Neural crest cell (in vitro differentiated cells): ENCODE measurements at regions not wholly inside any gene's neighbourhood (a gene's known extent, or its start where the extent isn't known, plus 50 kb on each side); places are given as distances from the start of the nearest gene placed in this dataset.

Experiments used
- DNase-seq: peaks from one replicate; pipeline ENCODE4 v3.0.0; 2021; ENCODE audit warnings: low read depth, mixed read lengths, low spot score
- H3K27ac Mint-ChIP-seq: one replicate; pipeline ENCODE4 v1.8.0; 2021; ENCODE audit warnings: mild to moderate bottlenecking, mixed read lengths; ENCODE audit not compliant: unreplicated experiment
- H3K27me3 Mint-ChIP-seq: 2 replicates; pipeline ENCODE4 v1.8.0; 2021; ENCODE audit warnings: low read depth, mild to moderate bottlenecking, mixed read lengths
- H3K36me3 Mint-ChIP-seq: 2 replicates; pipeline ENCODE4 v1.8.0; 2021; ENCODE audit warnings: low read depth, mild to moderate bottlenecking, mixed read lengths
- H3K4me1 Mint-ChIP-seq: 2 replicates; pipeline ENCODE4 v1.8.0; 2021; ENCODE audit warnings: mixed read lengths
- H3K4me3 Mint-ChIP-seq: one replicate; pipeline ENCODE4 v1.8.0; 2021; ENCODE audit warnings: mild to moderate bottlenecking, mixed read lengths
- H3K9me3 Mint-ChIP-seq: 2 replicates; pipeline ENCODE4 v1.8.0; 2021; ENCODE audit warnings: mixed read lengths
- TF ChIP-seq, protein P1 (sequence below): fragments of 200-600 bp; sonication (generic); conservative IDR thresholded peaks from 2 replicates; pipeline ENCODE4 v1.5.0; 2021; ENCODE audit warnings: antibody characterized with exemption, mild to moderate bottlenecking

- TF ChIP-seq, protein P1, sequence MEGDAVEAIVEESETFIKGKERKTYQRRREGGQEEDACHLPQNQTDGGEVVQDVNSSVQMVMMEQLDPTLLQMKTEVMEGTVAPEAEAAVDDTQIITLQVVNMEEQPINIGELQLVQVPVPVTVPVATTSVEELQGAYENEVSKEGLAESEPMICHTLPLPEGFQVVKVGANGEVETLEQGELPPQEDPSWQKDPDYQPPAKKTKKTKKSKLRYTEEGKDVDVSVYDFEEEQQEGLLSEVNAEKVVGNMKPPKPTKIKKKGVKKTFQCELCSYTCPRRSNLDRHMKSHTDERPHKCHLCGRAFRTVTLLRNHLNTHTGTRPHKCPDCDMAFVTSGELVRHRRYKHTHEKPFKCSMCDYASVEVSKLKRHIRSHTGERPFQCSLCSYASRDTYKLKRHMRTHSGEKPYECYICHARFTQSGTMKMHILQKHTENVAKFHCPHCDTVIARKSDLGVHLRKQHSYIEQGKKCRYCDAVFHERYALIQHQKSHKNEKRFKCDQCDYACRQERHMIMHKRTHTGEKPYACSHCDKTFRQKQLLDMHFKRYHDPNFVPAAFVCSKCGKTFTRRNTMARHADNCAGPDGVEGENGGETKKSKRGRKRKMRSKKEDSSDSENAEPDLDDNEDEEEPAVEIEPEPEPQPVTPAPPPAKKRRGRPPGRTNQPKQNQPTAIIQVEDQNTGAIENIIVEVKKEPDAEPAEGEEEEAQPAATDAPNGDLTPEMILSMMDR = no peak
- no peak for DNase-seq
- no peak overlapping the region for H3K27ac Mint-ChIP-seq
Measured at GRCh38 chr20:58078741-58079522, 149.5 kb downstream of the ANKRD60 start.

GRCh38 chr20:58077282-58077681, 151.2 kb downstream of the ANKRD60 start:
- TF ChIP-seq, protein P1 = no peak
- H3K9me3 Mint-ChIP-seq = no peaks in the 10 kb centered on the region
- no peak for DNase-seq
- H3K4me1 Mint-ChIP-seq = peaks cover 8% of the 10 kb centered on the region
- H3K4me3 Mint-ChIP-seq = no peak overlapping the region
- no peaks in the 10 kb centered on the region for H3K36me3 Mint-ChIP-seq
- no peak overlapping the region for H3K27ac Mint-ChIP-seq
- peaks cover 17% of the 10 kb centered on the region for H3K27me3 Mint-ChIP-seq

More at GRCh38 chr20:58078741-58079522, 149.5 kb downstream of the ANKRD60 start:
- no peaks in the 10 kb centered on the region for H3K9me3 Mint-ChIP-seq
- H3K27me3 Mint-ChIP-seq = peaks cover 16% of the 10 kb centered on the region
- no peak overlapping the region for H3K4me3 Mint-ChIP-seq
- no peaks in the 10 kb centered on the region for H3K36me3 Mint-ChIP-seq
- H3K4me1 Mint-ChIP-seq = peaks cover 4% of the 10 kb centered on the region

GRCh38 chr20:58076405-58076804, 152.0 kb downstream of the ANKRD60 start:
- H3K36me3 Mint-ChIP-seq = no peaks in the 10 kb centered on the region
- H3K27me3 Mint-ChIP-seq = peaks cover 20% of the 10 kb centered on the region
- no peak overlapping the region for H3K27ac Mint-ChIP-seq
- no peaks in the 10 kb centered on the region for H3K9me3 Mint-ChIP-seq
- no peak for DNase-seq
- TF ChIP-seq, protein P1 = no peak
- H3K4me3 Mint-ChIP-seq = no peak overlapping the region
- H3K4me1 Mint-ChIP-seq = peaks cover 8% of the 10 kb centered on the region

DNA sequence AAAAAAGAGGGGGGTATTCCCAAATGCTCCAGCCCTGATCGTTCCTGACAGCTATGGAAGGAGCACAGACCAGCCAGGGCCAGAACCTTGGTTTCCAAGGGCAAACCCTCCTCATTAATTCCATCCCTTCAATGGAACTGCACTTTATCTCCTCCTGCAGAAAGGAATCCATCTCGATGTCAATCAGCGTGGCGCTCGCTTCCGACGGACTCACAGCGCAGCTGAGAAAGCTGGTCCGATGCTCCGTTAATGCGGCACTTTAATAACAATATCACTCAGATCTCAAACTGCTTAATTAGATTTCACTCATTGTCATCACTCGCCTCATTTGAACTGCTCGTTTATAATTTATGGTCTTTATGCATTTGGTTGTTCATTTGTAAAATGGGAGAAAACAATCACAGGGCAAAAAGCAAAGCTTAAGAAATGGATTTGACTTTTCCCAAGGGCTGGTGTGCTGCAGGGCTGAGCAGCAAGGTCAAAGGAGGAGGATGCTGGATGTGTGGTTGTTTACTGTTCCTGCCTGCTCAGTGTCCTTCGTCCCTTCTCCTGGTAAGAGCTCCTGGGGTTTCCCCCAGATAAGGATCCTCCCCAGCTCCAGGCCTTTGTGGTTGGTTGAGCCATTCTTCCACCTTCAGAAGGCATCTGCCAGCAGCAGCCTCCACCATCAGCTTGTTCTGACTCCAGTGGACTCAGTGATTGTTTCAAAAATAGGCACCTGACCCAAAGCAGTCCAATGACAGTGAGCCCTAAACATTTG, 152.7 kb downstream of the ANKRD60 start:
- Mint-ChIP-seq H3K4me1 (peaks cover 8% of the 10 kb centered on the region), H3K27ac (no peak overlapping the region), H3K36me3 (no peaks in the 10 kb centered on the region), H3K27me3 (peaks cover 24% of the 10 kb centered on the region), H3K9me3 (no peaks in the 10 kb centered on the region), H3K4me3 (no peak overlapping the region)
- TF ChIP-seq, protein P1 = no peak
- DNase-seq = no peak

GRCh38 chr20:58073945-58074856, 154.3 kb downstream of the ANKRD60 start:
- no peaks in the 10 kb centered on the region for H3K36me3 Mint-ChIP-seq
- peaks cover 8% of the 10 kb centered on the region for H3K4me1 Mint-ChIP-seq
- no peak for DNase-seq
- no peak overlapping the region for H3K27ac Mint-ChIP-seq
- TF ChIP-seq, protein P1 = no peak
- H3K9me3 Mint-ChIP-seq = no peaks in the 10 kb centered on the region
- peaks cover 35% of the 10 kb centered on the region for H3K27me3 Mint-ChIP-seq
- no peak overlapping the region for H3K4me3 Mint-ChIP-seq
